ENCODE measurements at regions not wholly inside any gene's neighbourhood (a gene's known extent, or its start where the extent isn't known, plus 50 kb on each side); places are given as distances from the start of the nearest gene placed in this dataset.

DNA sequence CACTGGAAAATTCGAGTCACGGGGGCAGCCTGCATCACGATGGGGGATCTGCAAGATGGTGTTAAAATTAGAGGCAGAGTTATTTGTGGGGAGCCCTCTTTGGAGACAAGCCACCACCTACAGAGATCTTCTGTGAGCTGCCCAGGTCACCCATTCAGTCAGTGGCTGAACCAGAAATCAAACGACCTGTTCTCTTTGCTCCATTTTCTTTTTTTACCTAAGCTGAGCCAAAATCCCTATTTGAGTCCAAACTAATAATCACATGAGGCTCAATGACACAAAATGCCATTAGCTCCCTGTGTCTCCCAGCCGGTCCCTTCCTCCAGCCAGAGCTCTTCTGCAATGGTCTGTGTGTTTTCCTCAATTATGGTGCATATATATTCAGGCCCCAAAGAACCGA, 394.2 kb downstream of the AGTPBP1 start:
- DNase-seq (ENCODE audit: low read depth), result no peak
- no peak overlapping the region for H3K4me3 ChIP-seq (ENCODE audit: low read depth, low read length)
- no peak for TF ChIP-seq CTCF (IDR thresholded peaks at IDR 0.05; ENCODE audit: insufficient read depth, low read length)

DNA sequence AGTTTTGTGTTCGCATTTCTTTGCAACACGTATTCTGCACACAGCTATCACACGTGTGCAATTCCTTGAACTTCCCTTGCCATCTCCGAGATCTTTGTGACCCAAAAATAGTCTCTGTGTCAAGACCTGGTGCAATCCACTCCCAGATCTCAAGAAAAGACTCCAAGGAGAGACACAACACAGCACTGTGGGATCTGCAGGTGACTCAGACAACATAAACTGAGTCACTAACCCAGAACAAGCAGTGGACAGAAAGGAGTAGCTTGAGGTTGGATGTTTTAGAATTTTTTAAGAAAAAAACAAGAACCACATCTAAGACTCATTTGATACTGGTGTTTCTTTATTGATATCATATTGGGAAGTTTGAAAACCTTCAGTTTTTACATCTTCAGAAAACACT, 396.9 kb downstream of the AGTPBP1 start:
- no peak for DNase-seq (ENCODE audit: low read depth)
- H3K4me3 ChIP-seq (ENCODE audit: low read depth, low read length), result no peak overlapping the region
- no peak for TF ChIP-seq CTCF (IDR thresholded peaks at IDR 0.05; ENCODE audit: insufficient read depth, low read length)

- no peak overlapping the region for H3K4me3 ChIP-seq (ENCODE audit: low read depth, low read length)
- no peak for DNase-seq (ENCODE audit: low read depth)
- TF ChIP-seq CTCF (IDR thresholded peaks at IDR 0.05; ENCODE audit: insufficient read depth, low read length), result no peak
Observed at GRCh38 chr9:85339338-85339737, 402.4 kb downstream of the AGTPBP1 start.

GRCh38 chr9:85334228-85334627, 407.5 kb downstream of the AGTPBP1 start:
- no peak for TF ChIP-seq CTCF (IDR thresholded peaks at IDR 0.05; ENCODE audit: insufficient read depth, low read length)
- no peak overlapping the region for H3K4me3 ChIP-seq (ENCODE audit: low read depth, low read length)
- DNase-seq (ENCODE audit: low read depth), result no peak

GRCh38 chr9:85332487-85332886, 409.3 kb downstream of the AGTPBP1 start:
- no peak overlapping the region for H3K4me3 ChIP-seq (ENCODE audit: low read depth, low read length)
- no peak for DNase-seq (ENCODE audit: low read depth)
- no peak for TF ChIP-seq CTCF (IDR thresholded peaks at IDR 0.05; ENCODE audit: insufficient read depth, low read length)

- no peak overlapping the region for H3K4me3 ChIP-seq (ENCODE audit: low read depth, low read length)
- no peak for TF ChIP-seq CTCF (IDR thresholded peaks at IDR 0.05; ENCODE audit: insufficient read depth, low read length)
Observed at GRCh38 chr9:85331626-85332025, 410.1 kb downstream of the AGTPBP1 start.

DNA sequence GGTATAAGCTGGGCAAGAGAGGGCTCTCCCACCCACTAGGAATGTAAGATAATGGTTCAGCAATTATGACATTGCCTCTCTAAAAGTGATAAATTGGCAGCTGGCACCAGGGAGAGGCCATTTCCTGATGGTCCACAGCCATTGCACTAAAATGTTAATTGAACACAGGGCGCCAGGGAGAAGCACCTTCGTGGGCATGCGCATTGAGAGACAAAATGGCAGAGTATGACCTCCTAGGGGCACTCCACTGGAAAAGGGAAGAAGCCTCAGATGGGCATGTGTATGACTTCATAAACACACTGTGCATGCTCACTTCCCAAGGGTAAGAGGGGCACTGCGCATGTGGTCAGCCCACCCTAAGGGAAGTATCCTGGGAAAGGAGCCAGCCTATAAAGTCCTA, 419.2 kb downstream of the AGTPBP1 start:
- TF ChIP-seq CTCF (IDR thresholded peaks at IDR 0.05; ENCODE audit: insufficient read depth, low read length), result no peak
- DNase-seq (ENCODE audit: low read depth), result no peak
- no peak overlapping the region for H3K4me3 ChIP-seq (ENCODE audit: low read depth, low read length)

More at GRCh38 chr9:85331626-85332025, 410.1 kb downstream of the AGTPBP1 start:
- no peak for DNase-seq (ENCODE audit: low read depth)

All from fibroblast of the aortic adventitia (primary cell).